ENCODE measurements at regions not wholly inside any gene's neighbourhood (a gene's known extent, or its start where the extent isn't known, plus 50 kb on each side); places are given as distances from the start of the nearest gene placed in this dataset.
"Not testable (repeated sequence)": the region's sequence is repeated elsewhere in the genome, so short reads cannot be mapped to it uniquely, and the experiment has no call there.

DNA sequence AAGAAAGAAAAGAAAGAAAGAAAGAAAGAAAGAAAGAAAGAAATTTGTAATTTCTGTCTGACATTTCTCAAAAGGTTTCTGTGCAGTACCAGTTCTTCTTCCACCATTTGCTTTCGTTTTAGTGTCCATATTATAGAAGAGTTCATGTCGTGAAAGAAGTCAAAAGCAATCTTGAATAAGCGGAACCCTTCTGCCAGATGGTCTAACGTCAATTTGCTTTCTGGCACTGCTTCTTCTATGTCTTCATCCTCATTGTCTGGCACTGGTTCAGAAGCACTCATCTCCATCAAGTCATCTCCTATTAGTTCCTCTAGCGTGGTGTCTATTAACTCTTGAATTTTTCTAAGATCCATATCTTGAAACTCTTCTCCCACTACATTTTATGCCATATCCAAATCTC lies 170.0 kb upstream of the KCTD3 start:
- intact Hi-C loops (cut with DNase I): no loop called here
- DNase-seq (ENCODE audit: low spot score) (no peak), ATAC-seq (no peak)

- intact Hi-C loops (cut with DNase I): no loop called here
- ATAC-seq (no peak), DNase-seq (ENCODE audit: low spot score) (no peak)
Observed at GRCh38 chr1:215397843-215398242, 169.3 kb upstream of the KCTD3 start.

- intact Hi-C loops (cut with DNase I): no loop called here
- ATAC-seq: no peak
- no peak for DNase-seq (ENCODE audit: low spot score)
Observed at GRCh38 chr1:215399787-215400186, 167.3 kb upstream of the KCTD3 start.

DNA sequence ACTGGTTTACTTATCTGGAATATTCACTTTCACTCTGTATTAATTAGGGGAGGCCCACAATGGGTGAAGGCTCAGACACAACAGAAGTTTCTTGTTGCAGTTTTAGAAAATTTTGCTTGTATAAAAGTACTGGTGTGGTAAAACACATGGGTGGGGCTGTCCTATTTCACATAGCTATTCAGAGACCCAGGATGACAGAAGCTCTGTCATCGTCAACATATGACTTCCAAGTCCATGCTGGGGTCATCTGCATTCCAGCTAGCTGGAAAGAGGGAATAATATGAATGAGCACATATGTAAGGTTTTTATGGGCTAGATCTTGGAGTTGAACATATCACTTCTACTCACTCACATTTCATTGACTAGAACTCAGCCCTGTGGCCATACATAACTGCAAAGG lies 166.4 kb upstream of the KCTD3 start:
- ATAC-seq (no peak), DNase-seq (ENCODE audit: low spot score) (no peak)
- intact Hi-C loops (cut with DNase I): no loop called here

GRCh38 chr1:215402147-215402546 lies 165.0 kb upstream of the KCTD3 start:
- ATAC-seq (no peak), DNase-seq (ENCODE audit: low spot score) (no peak)
- intact Hi-C loops (cut with DNase I): no loop called here

DNA sequence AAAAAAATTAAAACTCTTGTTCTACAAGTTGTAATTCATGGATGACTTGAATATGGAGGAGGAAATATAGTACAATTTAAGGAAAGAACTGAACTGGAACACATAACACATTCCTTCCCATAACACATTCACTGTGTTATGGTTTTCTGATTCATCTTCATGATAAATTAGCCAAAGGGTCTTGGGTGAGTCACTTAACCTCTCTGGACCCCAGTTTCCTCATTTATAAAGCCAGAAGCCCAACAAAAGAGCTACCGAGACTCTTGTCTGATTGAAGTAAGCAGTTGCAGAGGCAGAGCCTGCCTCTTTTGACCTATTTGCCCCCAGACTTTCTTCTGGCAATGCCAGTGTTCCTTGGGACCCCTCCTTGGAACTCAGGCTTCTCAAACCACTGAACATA lies 161.9 kb upstream of the KCTD3 start:
- ATAC-seq (no peak), DNase-seq (ENCODE audit: low spot score) (no peak)
- intact Hi-C loops (cut with DNase I): no loop called here

GRCh38 chr1:215406927-215407326 lies 160.2 kb upstream of the KCTD3 start:
- DNase-seq (ENCODE audit: low spot score) (no peak), ATAC-seq (peak; percentile 90)
- intact Hi-C loops (cut with DNase I): no loop called here

- DNase-seq (ENCODE audit: low spot score): no peak
- ATAC-seq: peak; percentile 66
- intact Hi-C loops (cut with DNase I): no loop called here
Observed at GRCh38 chr1:215407575-215407974, 159.5 kb upstream of the KCTD3 start.

- ATAC-seq; DNase-seq (ENCODE audit: low spot score); intact Hi-C loops (cut with DNase I): not testable (repeated sequence)
Observed at GRCh38 chr1:215409546-215409945, 157.6 kb upstream of the KCTD3 start.

DNA sequence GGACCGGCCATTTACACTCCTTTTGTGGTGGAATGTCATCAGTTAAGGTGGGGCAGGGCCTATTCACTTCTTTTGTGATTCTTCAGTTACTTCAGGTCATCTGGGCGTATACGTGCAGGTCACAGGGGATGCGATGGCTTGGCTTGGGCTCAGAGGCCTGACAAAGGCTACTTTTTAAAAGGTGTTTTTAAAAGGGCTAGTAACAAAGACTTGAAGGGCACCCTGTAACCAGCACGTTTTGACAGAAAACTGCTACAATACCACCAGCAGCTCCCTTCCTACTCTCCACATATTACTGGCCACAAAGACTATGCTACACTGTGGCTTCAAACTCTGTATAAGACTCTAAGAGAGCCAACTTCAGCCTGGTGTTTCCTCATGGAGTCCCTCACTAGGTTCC lies 151.6 kb upstream of the KCTD3 start:
- intact Hi-C loops (cut with DNase I); DNase-seq (ENCODE audit: low spot score); ATAC-seq: not testable (repeated sequence)

DNA sequence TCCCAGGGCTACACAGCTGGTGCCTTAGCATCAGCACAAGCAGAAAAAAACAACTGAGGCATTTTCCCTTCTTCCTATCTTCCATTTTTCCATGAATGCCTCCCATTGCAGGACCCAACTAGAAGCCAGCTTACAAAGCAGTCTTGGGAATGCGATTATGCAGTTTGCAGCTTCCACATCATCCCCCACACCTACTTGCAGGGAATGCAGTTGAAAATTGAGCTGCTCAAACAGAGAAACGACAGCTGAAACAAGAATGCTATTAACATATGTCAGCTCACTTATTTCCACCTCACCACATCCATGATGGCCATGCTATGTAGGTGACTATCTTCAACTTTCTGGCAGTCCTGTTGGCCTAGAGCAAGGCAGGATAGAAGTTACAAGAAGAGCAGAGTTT lies 150.6 kb upstream of the KCTD3 start:
- no peak for ATAC-seq
- intact Hi-C loops (cut with DNase I): no loop called here
- no peak for DNase-seq (ENCODE audit: low spot score)

GRCh38 chr1:215417122-215417521 lies 150.0 kb upstream of the KCTD3 start:
- DNase-seq (ENCODE audit: low spot score): no peak
- intact Hi-C loops (cut with DNase I): no loop called here

GRCh38 chr1:215418876-215419447 lies 148.1 kb upstream of the KCTD3 start:
- intact Hi-C loops (cut with DNase I): no loop called here
- DNase-seq (ENCODE audit: low spot score) (no peak), ATAC-seq (no peak)

More at GRCh38 chr1:215417122-215417521, 150.0 kb upstream of the KCTD3 start:
- ATAC-seq: no peak

GRCh38 chr1:215421744-215422143 lies 145.4 kb upstream of the KCTD3 start:
- intact Hi-C loops (cut with DNase I): no loop called here
- ATAC-seq (no peak), DNase-seq (ENCODE audit: low spot score) (no peak)

GRCh38 chr1:215423288-215423687 lies 143.8 kb upstream of the KCTD3 start:
- intact Hi-C loops (cut with DNase I): no loop called here
- ATAC-seq (no peak), DNase-seq (ENCODE audit: low spot score) (no peak)

GRCh38 chr1:215425138-215425537 lies 142.0 kb upstream of the KCTD3 start:
- ATAC-seq (no peak), DNase-seq (ENCODE audit: low spot score) (no peak)
- intact Hi-C loops (cut with DNase I): no loop called here

- no peak for ATAC-seq
- DNase-seq (ENCODE audit: low spot score): no peak
- intact Hi-C loops (cut with DNase I): no loop called here
Observed at GRCh38 chr1:215426101-215426500, 141.0 kb upstream of the KCTD3 start.

GRCh38 chr1:215432483-215433227 lies 134.4 kb upstream of the KCTD3 start:
- ATAC-seq; intact Hi-C loops (cut with DNase I); DNase-seq (ENCODE audit: low spot score): not testable (repeated sequence)

DNA sequence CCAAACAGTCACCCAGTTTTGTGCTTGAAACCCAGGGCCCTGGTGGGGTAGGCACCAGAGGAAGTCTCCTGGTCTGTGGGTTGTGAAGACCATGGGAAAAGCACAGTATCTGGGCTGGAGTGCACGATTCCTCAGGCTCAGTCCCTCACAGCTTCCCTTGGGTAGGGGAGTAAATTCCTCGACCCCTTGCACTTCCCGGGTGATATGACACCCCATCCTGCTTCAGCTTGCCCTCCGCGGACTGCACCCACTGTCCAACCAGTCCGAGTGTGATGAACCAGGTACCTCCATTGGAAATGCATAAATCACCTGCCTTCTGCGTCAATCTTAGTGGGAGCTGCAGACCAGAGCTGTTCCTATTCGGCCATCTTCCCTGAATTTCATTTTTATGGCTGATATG lies 133.9 kb upstream of the KCTD3 start:
- DNase-seq (ENCODE audit: low spot score) (no peak), ATAC-seq (no peak)
- intact Hi-C loops (cut with DNase I): no loop called here

DNA sequence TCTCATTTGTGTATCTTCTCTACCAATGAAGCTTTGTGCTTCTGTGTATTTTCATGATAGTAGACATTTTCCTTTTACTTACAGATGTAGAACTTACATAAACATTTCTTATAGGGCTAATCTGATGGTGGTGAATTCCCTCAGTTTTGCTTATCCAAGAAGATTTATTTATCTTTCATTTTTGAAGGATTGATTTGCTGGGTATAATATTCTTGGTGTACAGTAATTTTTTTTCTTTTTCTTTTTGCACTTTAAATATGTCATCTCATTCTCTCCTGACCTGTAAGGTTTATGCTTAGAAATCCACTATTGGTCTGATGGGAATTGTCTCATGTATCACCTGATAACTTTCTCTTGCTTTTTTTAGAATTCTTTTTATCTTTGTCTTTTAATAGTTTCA lies 127.6 kb upstream of the KCTD3 start:
- no peak for DNase-seq (ENCODE audit: low spot score)
- ATAC-seq: no peak
- intact Hi-C loops (cut with DNase I): no loop called here
